Neural progenitor cell (in vitro differentiated cells): ENCODE measurements at regions not wholly inside any gene's neighbourhood (a gene's known extent, or its start where the extent isn't known, plus 50 kb on each side); places are given as distances from the start of the nearest gene placed in this dataset.

Experiments
- DNase-seq: peaks from one replicate; pipeline ENCODE4 v3.0.0-alpha.2; 2016; ENCODE audit warnings: low spot score
- H2AFZ ChIP-seq: fragments of 200-600 bp; sonication (generic); replicated peaks from 2 replicates; pipeline ENCODE4 v1.6.1; 2016; ENCODE audit warnings: antibody characterized with exemption
- H3F3A ChIP-seq: fragments of 200-600 bp; sonication (generic); 2 replicates; pipeline ENCODE4 v1.6.1; 2016; ENCODE audit warnings: antibody characterized with exemption, low read depth
- H3K27ac ChIP-seq: fragments of 200-600 bp; sonication (generic); 2 replicates; pipeline ENCODE4 v1.5.1; 2016; ENCODE audit warnings: mild to moderate bottlenecking
- H3K27me3 ChIP-seq: fragments of 200-600 bp; sonication (generic); 2 replicates; pipeline ENCODE4 v1.6.1; 2016; ENCODE audit warnings: mild to moderate bottlenecking, moderate library complexity
- H3K36me3 ChIP-seq: fragments of 200-600 bp; sonication (generic); 2 replicates; pipeline ENCODE4 v1.5.1; 2016
- H3K4me1 ChIP-seq: fragments of 200-600 bp; sonication (generic); 2 replicates; pipeline ENCODE4 v1.6.1; 2016; ENCODE audit warnings: mixed run types
- H3K4me2 ChIP-seq: fragments of 200-600 bp; sonication (generic); 2 replicates; pipeline ENCODE4 v1.6.1; 2016
- H3K4me3 ChIP-seq: fragments of 200-600 bp; sonication (generic); 2 replicates; pipeline ENCODE4 v1.5.1; 2016
- H3K79me2 ChIP-seq: fragments of 200-600 bp; sonication (generic); 2 replicates; pipeline ENCODE4 v1.6.1; 2016; ENCODE audit warnings: low read depth
- H3K9ac ChIP-seq: fragments of 200-600 bp; sonication (generic); 2 replicates; pipeline ENCODE4 v1.6.1; 2016
- H3K9me3 ChIP-seq: fragments of 200-600 bp; sonication (generic); 2 replicates; pipeline ENCODE4 v1.5.1; 2016; ENCODE audit warnings: low read depth
- H4K20me1 ChIP-seq: fragments of 200-600 bp; sonication (generic); 2 replicates; pipeline ENCODE4 v1.6.1; 2016; ENCODE audit warnings: low read depth
- H3K27ac Mint-ChIP-seq: 3 replicates; pipeline ENCODE4 v1.8.0; 2021; ENCODE audit warnings: mixed read lengths
- H3K27me3 Mint-ChIP-seq: 2 replicates; pipeline ENCODE4 v1.8.0; 2022; ENCODE audit warnings: low read depth, mild to moderate bottlenecking, inconsistent platforms, moderate library complexity, mixed read lengths; ENCODE audit not compliant: insufficient read depth
- H3K36me3 Mint-ChIP-seq: 3 replicates; pipeline ENCODE4 v1.8.0; 2021; ENCODE audit warnings: mixed read lengths
- H3K4me1 Mint-ChIP-seq: 3 replicates; pipeline ENCODE4 v1.8.0; 2021; ENCODE audit warnings: mixed read lengths
- H3K4me3 Mint-ChIP-seq: 3 replicates; pipeline ENCODE4 v1.8.0; 2021; ENCODE audit warnings: mild to moderate bottlenecking, moderate library complexity, mixed read lengths
- H3K9me3 Mint-ChIP-seq: 3 replicates; pipeline ENCODE4 v1.8.0; 2020; ENCODE audit warnings: mixed read lengths
- CTCF ChIP-seq: fragments of 200-600 bp; sonication (generic); IDR thresholded peaks from 2 replicates; pipeline ENCODE4 v1.5.1; 2017; ENCODE audit warnings: antibody characterized with exemption, mild to moderate bottlenecking
- EZH2 ChIP-seq: fragments of 200-600 bp; sonication (generic); IDR thresholded peaks from 2 replicates; pipeline ENCODE4 v1.6.1; 2017; ENCODE audit warnings: antibody characterized with exemption, mild to moderate bottlenecking, moderate library complexity
- EZH2phosphoT487 ChIP-seq: fragments of 200-600 bp; sonication (generic); IDR thresholded peaks from 2 replicates; pipeline ENCODE4 v1.6.1; 2017; ENCODE audit warnings: antibody characterized with exemption

GRCh38 chr4:127533028-127533700, 99.6 kb upstream of the INTU start:
- no peak overlapping the region for H3K9ac ChIP-seq
- no peaks in the 10 kb centered on the region for H3K27me3 ChIP-seq
- H3K9me3 Mint-ChIP-seq, result no peaks in the 10 kb centered on the region
- no peak overlapping the region for H3K27ac ChIP-seq
- H3K27ac Mint-ChIP-seq, result no peak overlapping the region
- H3K4me2 ChIP-seq, result no peak overlapping the region
- no peaks in the 10 kb centered on the region for H3K4me1 Mint-ChIP-seq
- H3K4me1 ChIP-seq, result no peaks in the 10 kb centered on the region
- no peak overlapping the region for H2AFZ ChIP-seq
- H3K79me2 ChIP-seq, result no peaks in the 10 kb centered on the region
- no peak overlapping the region for H3K4me3 Mint-ChIP-seq
- TF ChIP-seq EZH2 (no peak), CTCF (no peak), EZH2phosphoT487 (no peak)
- no peak overlapping the region for H3K4me3 ChIP-seq
- H3K36me3 ChIP-seq, result no peaks in the 10 kb centered on the region
- no peaks in the 10 kb centered on the region for H3K36me3 Mint-ChIP-seq
- no peaks in the 10 kb centered on the region for H3K9me3 ChIP-seq
- DNase-seq, result no peak
- no peaks in the 10 kb centered on the region for H3K27me3 Mint-ChIP-seq
- no peaks in the 10 kb centered on the region for H3F3A ChIP-seq
- H4K20me1 ChIP-seq, result no peaks in the 10 kb centered on the region

GRCh38 chr4:127534041-127534825, 98.5 kb upstream of the INTU start:
- H3K4me2 ChIP-seq, result no peak overlapping the region
- no peak overlapping the region for H2AFZ ChIP-seq
- H3K27ac Mint-ChIP-seq, result no peak overlapping the region
- no peaks in the 10 kb centered on the region for H3K36me3 Mint-ChIP-seq
- no peaks in the 10 kb centered on the region for H4K20me1 ChIP-seq
- peaks cover 3% of the 10 kb centered on the region for H3K4me1 Mint-ChIP-seq
- TF ChIP-seq EZH2phosphoT487 (no peak), EZH2 (no peak), CTCF (no peak)
- H3K4me3 ChIP-seq, result no peak overlapping the region
- H3K36me3 ChIP-seq, result no peaks in the 10 kb centered on the region
- H3K27me3 ChIP-seq, result no peaks in the 10 kb centered on the region
- no peaks in the 10 kb centered on the region for H3F3A ChIP-seq
- H3K79me2 ChIP-seq, result no peaks in the 10 kb centered on the region
- H3K9me3 Mint-ChIP-seq, result no peaks in the 10 kb centered on the region
- H3K27ac ChIP-seq, result no peak overlapping the region
- no peak for DNase-seq
- no peak overlapping the region for H3K9ac ChIP-seq
- H3K4me3 Mint-ChIP-seq, result no peak overlapping the region
- H3K27me3 Mint-ChIP-seq, result no peaks in the 10 kb centered on the region
- no peaks in the 10 kb centered on the region for H3K9me3 ChIP-seq
- no peaks in the 10 kb centered on the region for H3K4me1 ChIP-seq

GRCh38 chr4:127538016-127538415, 94.7 kb upstream of the INTU start:
- Histone ChIP-seq H3F3A (no peaks in the 10 kb centered on the region), H3K79me2 (no peaks in the 10 kb centered on the region), H3K4me3 (no peak overlapping the region), H3K4me2 (no peak overlapping the region), H3K27me3 (no peaks in the 10 kb centered on the region), H3K36me3 (no peaks in the 10 kb centered on the region), H4K20me1 (no peaks in the 10 kb centered on the region), H3K27ac (no peak overlapping the region), H3K4me1 (no peaks in the 10 kb centered on the region), H3K9ac (no peak overlapping the region), H2AFZ (no peak overlapping the region), H3K9me3 (no peaks in the 10 kb centered on the region)
- DNase-seq, result no peak
- H3K4me1 Mint-ChIP-seq, result peaks cover 3% of the 10 kb centered on the region
- H3K27me3 Mint-ChIP-seq, result no peaks in the 10 kb centered on the region
- TF ChIP-seq EZH2 (no peak), EZH2phosphoT487 (no peak), CTCF (no peak)
- H3K36me3 Mint-ChIP-seq, result no peaks in the 10 kb centered on the region
- no peak overlapping the region for H3K4me3 Mint-ChIP-seq
- H3K9me3 Mint-ChIP-seq, result no peaks in the 10 kb centered on the region
- no peak overlapping the region for H3K27ac Mint-ChIP-seq
